Fibroblast of lung (primary cell): ENCODE measurements at regions not wholly inside any gene's neighbourhood (a gene's known extent, or its start where the extent isn't known, plus 50 kb on each side); places are given as distances from the start of the nearest gene placed in this dataset.

Experiments used
- DNase-seq, 2 donors: peaks; one replicate each; pipeline versions ENCODE4 v3.0.0 to v3.0.0-alpha.2; 2010; ENCODE audit warnings: low read depth in 2 of 2
- H2AFZ ChIP-seq: 2 replicates; pipeline ENCODE4 v1.5.1; 2012; ENCODE audit warnings: low read length, control low read depth, inconsistent platforms
- H3K27ac ChIP-seq: 2 replicates; pipeline ENCODE4 v1.5.1; 2011; ENCODE audit warnings: low read length, control low read depth; ENCODE audit not compliant: insufficient read depth
- H3K27me3 ChIP-seq: 2 replicates; pipeline ENCODE4 v1.5.1; 2011; ENCODE audit warnings: mild to moderate bottlenecking, low read length; ENCODE audit not compliant: control insufficient read depth, insufficient read depth
- H3K36me3 ChIP-seq: 2 replicates; pipeline ENCODE4 v1.5.1; 2011; ENCODE audit warnings: low read length; ENCODE audit not compliant: control insufficient read depth, insufficient read depth
- H3K4me1 ChIP-seq: 2 replicates; pipeline ENCODE4 v1.5.1; 2011; ENCODE audit warnings: low read length; ENCODE audit not compliant: control insufficient read depth, insufficient read depth; ENCODE audit errors: extremely low read depth
- H3K4me2 ChIP-seq: 2 replicates; pipeline ENCODE4 v1.5.1; 2011; ENCODE audit warnings: low read length, control low read depth; ENCODE audit not compliant: insufficient read depth; ENCODE audit errors: extremely low read depth
- H3K4me3 ChIP-seq, 4 experiments: fragments of 200-600 bp in 1 of 4; sonication (generic) in 1 of 4; replicated peaks in 1 of 4; 2 replicates each; pipeline ENCODE4 v1.5.1; 2011 to 2016; ENCODE audit warnings: low read length in 4 of 4, low read depth in 3 of 4, mild to moderate bottlenecking in 3 of 4, control low read depth in 2 of 4, inconsistent platforms in 1 of 4, mixed read lengths in 1 of 4; ENCODE audit not compliant: insufficient read depth in 1 of 4; ENCODE audit errors: control extremely low read depth in 1 of 4
- H3K79me2 ChIP-seq: 2 replicates; pipeline ENCODE4 v1.5.1; 2012; ENCODE audit warnings: mild to moderate bottlenecking, low read length, inconsistent platforms; ENCODE audit not compliant: control insufficient read depth, insufficient read depth
- H3K9ac ChIP-seq: 2 replicates; pipeline ENCODE4 v1.5.1; 2011; ENCODE audit warnings: mild to moderate bottlenecking, low read length, control low read depth; ENCODE audit not compliant: insufficient read depth
- H3K9me3 ChIP-seq: 2 replicates; pipeline ENCODE4 v1.5.1; 2012; ENCODE audit warnings: low read depth, low read length; ENCODE audit not compliant: control insufficient read depth, insufficient read depth
- H4K20me1 ChIP-seq: 2 replicates; pipeline ENCODE4 v1.5.1; 2011; ENCODE audit warnings: low read length; ENCODE audit not compliant: control insufficient read depth, insufficient read depth; ENCODE audit errors: extremely low read depth
- EZH2 ChIP-seq: IDR thresholded peaks from 2 replicates; pipeline ENCODE4 v1.5.1; 2012; ENCODE audit warnings: low read length, control low read depth, mild to moderate bottlenecking; ENCODE audit errors: missing control alignments
- TF ChIP-seq, protein P1 (sequence below), 2 donors: IDR thresholded peaks in 1 of 2; conservative IDR thresholded peaks in 1 of 2; 1 replicate in 1 of 2; 2 replicates in 1 of 2; pipeline ENCODE4 v1.5.1; 2011 to 2012; ENCODE audit warnings: low read length in 2 of 2, control low read depth in 1 of 2, inconsistent platforms in 1 of 2, low read depth in 1 of 2, mild to moderate bottlenecking in 1 of 2

DNA sequence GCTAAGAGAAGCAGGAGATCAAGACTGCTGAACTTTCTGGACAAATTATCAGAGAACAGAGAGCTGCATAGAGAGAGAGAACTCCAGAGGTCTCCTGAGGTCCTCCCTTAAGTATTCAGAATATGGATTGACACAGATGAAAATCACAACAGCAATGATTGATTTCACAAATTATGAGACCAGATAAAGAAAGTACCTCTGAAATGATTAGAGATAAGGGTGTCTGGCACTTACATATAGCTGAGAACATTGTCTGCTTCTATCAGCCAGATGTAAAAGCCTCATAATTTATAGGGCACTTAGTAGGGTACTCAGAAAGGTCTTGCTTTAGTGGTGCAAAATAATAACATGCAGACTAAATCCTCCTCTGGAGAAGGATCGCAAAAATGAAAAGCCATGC, 1301.8 kb downstream of the BRINP3 start:
- Histone ChIP-seq H3K4me3 (no peak overlapping the region), H3K9me3 (no peaks in the 10 kb centered on the region), H3K4me1 (no peaks in the 10 kb centered on the region), H3K4me2 (no peak overlapping the region), H3K79me2 (no peaks in the 10 kb centered on the region), H2AFZ (no peak overlapping the region), H3K27ac (no peak overlapping the region), H3K9ac (no peak overlapping the region), H3K27me3 (no peaks in the 10 kb centered on the region), H4K20me1 (no peaks in the 10 kb centered on the region), H3K36me3 (no peaks in the 10 kb centered on the region)
- no peak for DNase-seq
- TF ChIP-seq, protein P1, sequence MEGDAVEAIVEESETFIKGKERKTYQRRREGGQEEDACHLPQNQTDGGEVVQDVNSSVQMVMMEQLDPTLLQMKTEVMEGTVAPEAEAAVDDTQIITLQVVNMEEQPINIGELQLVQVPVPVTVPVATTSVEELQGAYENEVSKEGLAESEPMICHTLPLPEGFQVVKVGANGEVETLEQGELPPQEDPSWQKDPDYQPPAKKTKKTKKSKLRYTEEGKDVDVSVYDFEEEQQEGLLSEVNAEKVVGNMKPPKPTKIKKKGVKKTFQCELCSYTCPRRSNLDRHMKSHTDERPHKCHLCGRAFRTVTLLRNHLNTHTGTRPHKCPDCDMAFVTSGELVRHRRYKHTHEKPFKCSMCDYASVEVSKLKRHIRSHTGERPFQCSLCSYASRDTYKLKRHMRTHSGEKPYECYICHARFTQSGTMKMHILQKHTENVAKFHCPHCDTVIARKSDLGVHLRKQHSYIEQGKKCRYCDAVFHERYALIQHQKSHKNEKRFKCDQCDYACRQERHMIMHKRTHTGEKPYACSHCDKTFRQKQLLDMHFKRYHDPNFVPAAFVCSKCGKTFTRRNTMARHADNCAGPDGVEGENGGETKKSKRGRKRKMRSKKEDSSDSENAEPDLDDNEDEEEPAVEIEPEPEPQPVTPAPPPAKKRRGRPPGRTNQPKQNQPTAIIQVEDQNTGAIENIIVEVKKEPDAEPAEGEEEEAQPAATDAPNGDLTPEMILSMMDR (conservative IDR thresholded peaks at IDR 0.05 in 1 of 2, IDR thresholded peaks at IDR 0.05 in 1 of 2; ENCODE audit: low read depth in 1 of 2, low read length in 2 of 2) = no peak
- TF ChIP-seq EZH2 = no peak

DNA sequence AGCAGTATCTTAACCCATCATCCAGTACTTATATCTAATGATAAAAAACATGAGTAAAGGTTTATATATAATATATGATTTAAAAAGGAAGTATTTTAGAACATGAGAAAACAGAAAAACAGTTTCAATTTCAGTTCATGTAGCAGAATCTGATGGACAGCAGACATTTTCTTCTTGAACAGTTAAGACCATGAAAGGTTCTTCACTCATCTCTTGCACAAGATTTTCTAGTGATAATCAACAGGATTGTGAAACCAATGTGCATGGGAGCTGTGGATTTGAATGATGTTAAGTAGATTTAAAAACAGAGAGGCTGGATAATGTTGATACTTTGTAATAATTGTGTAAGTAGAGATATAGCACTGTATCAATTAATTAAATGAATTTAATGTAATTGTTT, 1297.6 kb downstream of the BRINP3 start:
- no peak overlapping the region for H3K27ac ChIP-seq
- H2AFZ ChIP-seq = no peak overlapping the region
- no peaks in the 10 kb centered on the region for H3K79me2 ChIP-seq
- TF ChIP-seq, protein P1 (conservative IDR thresholded peaks at IDR 0.05 in 1 of 2, IDR thresholded peaks at IDR 0.05 in 1 of 2; ENCODE audit: low read depth in 1 of 2, low read length in 2 of 2) = no peak
- TF ChIP-seq EZH2 = no peak
- DNase-seq = peak in 1 of 2 donors; percentile 1
- no peak overlapping the region for H3K4me2 ChIP-seq
- H4K20me1 ChIP-seq = no peaks in the 10 kb centered on the region
- no peaks in the 10 kb centered on the region for H3K4me1 ChIP-seq
- no peak overlapping the region for H3K9ac ChIP-seq
- no peaks in the 10 kb centered on the region for H3K9me3 ChIP-seq
- H3K4me3 ChIP-seq = no peak overlapping the region
- no peaks in the 10 kb centered on the region for H3K36me3 ChIP-seq
- H3K27me3 ChIP-seq = no peaks in the 10 kb centered on the region

DNA sequence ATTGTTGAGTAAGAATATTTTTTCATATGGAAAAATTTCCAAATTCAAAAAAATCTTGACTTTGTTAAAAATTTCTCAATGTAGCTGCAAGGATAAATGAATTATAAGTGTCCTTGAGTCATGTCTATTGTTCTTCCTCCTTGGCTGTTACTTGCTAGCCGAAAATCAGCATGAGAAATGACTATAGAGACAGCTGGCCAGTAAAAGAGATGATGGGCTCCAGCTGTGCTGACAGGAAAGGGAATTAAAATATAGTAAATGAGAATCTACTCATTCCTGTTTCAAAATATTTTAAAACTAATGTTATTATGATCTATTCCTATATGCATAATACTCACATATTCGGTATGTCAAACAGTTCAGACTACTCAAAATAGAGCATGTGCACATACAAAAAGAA, 1292.6 kb downstream of the BRINP3 start:
- Histone ChIP-seq H3K27ac (no peak overlapping the region), H4K20me1 (no peaks in the 10 kb centered on the region), H3K9me3 (no peaks in the 10 kb centered on the region), H2AFZ (no peak overlapping the region), H3K4me2 (no peak overlapping the region), H3K27me3 (no peaks in the 10 kb centered on the region), H3K4me1 (no peaks in the 10 kb centered on the region), H3K79me2 (no peaks in the 10 kb centered on the region), H3K9ac (no peak overlapping the region), H3K36me3 (no peaks in the 10 kb centered on the region), H3K4me3 (no peak overlapping the region)
- peak in 1 of 2 donors; percentile 25 for DNase-seq
- TF ChIP-seq, protein P1 (conservative IDR thresholded peaks at IDR 0.05 in 1 of 2, IDR thresholded peaks at IDR 0.05 in 1 of 2; ENCODE audit: low read depth in 1 of 2, low read length in 2 of 2) = no peak
- no peak for TF ChIP-seq EZH2
